Stimulated activated naive B cell treated with anti-CD40 and anti-IgM and Interleukin-4, amounts not matched to agents 10 μg/mL and 1 μg/mL and 100 μg/mL, for 72 hours (primary cell): ENCODE measurements at regions not wholly inside any gene's neighbourhood (a gene's known extent, or its start where the extent isn't known, plus 50 kb on each side); places are given as distances from the start of the nearest gene placed in this dataset.

Experiments
- ATAC-seq, 2 donors: fragments of 150-1000 bp; cut with Tn5 transposase; replicated peaks; 2 replicates each; pipeline ENCODE4 v1.10.0; 2021; ENCODE audit warnings: moderate library complexity in 1 of 2
- DNase-seq: peaks from one replicate; pipeline ENCODE4 v3.0.0; 2021
- H3K27ac Mint-ChIP-seq: one replicate; pipeline ENCODE4 v1.8.0; 2022; ENCODE audit warnings: mild to moderate bottlenecking, mixed read lengths
- H3K27me3 Mint-ChIP-seq, 2 donors: one replicate each; pipeline ENCODE4 v1.8.0; 2022; ENCODE audit warnings: mixed read lengths in 2 of 2
- H3K36me3 Mint-ChIP-seq, 2 donors: one replicate each; pipeline ENCODE4 v1.8.0; 2022; ENCODE audit warnings: mixed read lengths in 2 of 2, mild to moderate bottlenecking in 1 of 2
- H3K4me1 Mint-ChIP-seq, 2 donors: one replicate each; pipeline ENCODE4 v1.8.0; 2022; ENCODE audit warnings: mixed read lengths in 2 of 2, mild to moderate bottlenecking in 1 of 2
- H3K4me3 Mint-ChIP-seq, 2 donors: one replicate each; pipeline ENCODE4 v1.8.0; 2022; ENCODE audit warnings: mild to moderate bottlenecking in 2 of 2, mixed read lengths in 2 of 2, moderate library complexity in 1 of 2
- H3K9me3 Mint-ChIP-seq, 2 donors: one replicate each; pipeline ENCODE4 v1.8.0; 2022; ENCODE audit warnings: mixed read lengths in 2 of 2, mild to moderate bottlenecking in 1 of 2

DNA sequence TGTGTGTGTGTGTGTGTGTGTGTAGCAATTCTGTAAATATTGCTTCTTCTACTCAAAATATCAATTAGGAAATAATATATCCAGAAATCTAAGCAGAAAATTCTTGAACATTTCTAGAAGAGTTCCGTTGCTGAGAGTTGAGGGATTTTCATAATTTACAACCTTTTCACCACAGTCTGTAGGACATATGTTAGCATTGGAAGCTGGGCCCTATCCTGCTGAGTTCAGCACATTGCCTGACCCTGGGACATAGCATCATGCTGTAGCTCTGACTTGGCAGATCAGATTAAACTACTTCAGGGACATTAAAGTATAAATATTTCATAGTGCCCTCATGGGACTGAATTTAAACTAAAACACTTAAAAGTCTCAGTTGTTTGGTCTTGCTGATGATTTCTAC is 129.2 kb upstream of the KCNH7 start:
- Mint-ChIP-seq H3K36me3 (no peaks in the 10 kb centered on the region), H3K4me3 (no peak overlapping the region), H3K4me1 (no peaks in the 10 kb centered on the region), H3K27ac (no peak overlapping the region), H3K27me3 (no peaks in the 10 kb centered on the region), H3K9me3 (no peaks in the 10 kb centered on the region)
- DNase-seq (no peak), ATAC-seq (no peak)

DNA sequence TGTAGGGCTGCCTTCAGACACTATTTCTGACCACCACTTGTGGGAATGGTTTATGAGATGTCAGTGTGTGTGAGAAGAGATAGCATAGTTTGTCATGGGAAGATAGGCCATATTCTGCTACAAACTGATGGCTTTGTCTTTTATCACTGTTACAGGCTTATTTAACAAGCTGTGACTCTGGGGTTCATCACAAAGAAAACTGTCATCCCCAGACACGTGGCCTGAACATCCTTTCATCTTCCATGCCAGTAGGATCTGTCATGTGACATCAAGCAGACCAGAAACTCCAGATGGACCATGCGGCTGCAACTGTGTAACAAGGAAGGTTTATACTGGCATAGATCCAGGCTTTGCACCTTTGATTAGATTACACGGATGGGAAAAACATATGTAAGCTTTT is 128.6 kb upstream of the KCNH7 start:
- DNase-seq (no peak), ATAC-seq (no peak)
- H3K4me3 Mint-ChIP-seq = no peak overlapping the region
- no peaks in the 10 kb centered on the region for H3K36me3 Mint-ChIP-seq
- H3K27me3 Mint-ChIP-seq = no peaks in the 10 kb centered on the region
- no peaks in the 10 kb centered on the region for H3K4me1 Mint-ChIP-seq
- no peak overlapping the region for H3K27ac Mint-ChIP-seq
- no peaks in the 10 kb centered on the region for H3K9me3 Mint-ChIP-seq

DNA sequence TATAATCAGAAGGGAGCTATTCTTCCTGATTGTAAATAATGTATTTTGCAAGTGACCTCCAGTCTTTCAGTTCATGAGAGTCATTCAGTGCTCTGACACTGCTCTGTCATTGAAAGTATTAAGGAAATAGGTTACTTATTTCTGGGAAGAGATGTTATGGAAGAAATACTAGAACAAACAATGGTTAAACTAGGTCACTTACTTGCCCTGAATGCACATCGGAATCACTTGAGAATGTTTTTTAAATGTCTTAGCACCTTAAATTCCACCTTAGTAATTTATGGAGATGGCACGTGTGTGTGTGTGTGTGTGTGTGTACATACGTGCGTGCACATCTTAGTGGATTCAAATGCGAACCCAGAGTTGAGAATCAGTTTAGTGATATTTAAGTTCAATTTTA is 126.6 kb upstream of the KCNH7 start:
- no peaks in the 10 kb centered on the region for H3K36me3 Mint-ChIP-seq
- no peaks in the 10 kb centered on the region for H3K4me1 Mint-ChIP-seq
- H3K27ac Mint-ChIP-seq = no peak overlapping the region
- peaks cover 3 to 6% of the 10 kb centered on the region in 2 donors for H3K9me3 Mint-ChIP-seq
- no peak for ATAC-seq
- DNase-seq = no peak
- H3K4me3 Mint-ChIP-seq = no peak overlapping the region
- no peaks in the 10 kb centered on the region for H3K27me3 Mint-ChIP-seq

DNA sequence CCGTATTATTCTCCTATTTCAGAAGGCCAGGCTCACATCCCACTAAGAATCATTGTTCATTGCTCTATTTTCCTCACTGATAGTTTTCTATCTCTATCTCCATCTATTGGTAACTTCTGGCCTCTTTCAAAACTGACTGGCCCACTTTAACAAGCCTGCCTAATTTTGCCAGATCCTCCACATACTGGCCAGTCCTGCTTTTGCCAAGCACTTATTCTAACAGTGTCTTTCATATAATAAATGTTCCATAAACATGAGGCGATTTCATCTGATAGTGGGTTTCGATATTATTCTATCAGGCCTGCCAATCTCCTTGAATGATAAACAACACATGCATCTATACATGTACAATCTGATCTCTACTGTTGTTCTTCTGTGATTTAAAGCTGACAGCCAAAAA is 125.9 kb upstream of the KCNH7 start:
- DNase-seq = no peak
- no peak for ATAC-seq

DNA sequence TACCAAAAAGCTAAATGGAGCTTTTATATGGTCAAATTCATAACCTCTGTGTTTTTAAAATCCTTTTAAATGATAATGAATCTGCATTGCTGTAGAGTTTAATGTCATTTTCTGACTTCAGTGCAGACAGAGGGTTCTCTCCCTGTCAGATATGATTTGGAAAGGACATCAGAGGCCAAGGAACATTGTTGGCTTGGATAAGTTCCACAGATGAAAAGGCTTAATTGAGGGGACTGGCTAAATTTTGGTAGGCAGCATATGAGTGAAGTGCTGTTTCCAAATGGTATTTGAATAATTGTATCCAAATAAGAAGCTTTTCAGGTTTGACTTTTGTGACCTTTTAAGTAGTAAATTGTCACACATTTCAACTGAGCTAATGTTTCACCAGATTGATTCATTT is 124.6 kb upstream of the KCNH7 start:
- H3K36me3 Mint-ChIP-seq = no peaks in the 10 kb centered on the region
- ATAC-seq = no peak
- H3K27me3 Mint-ChIP-seq = no peaks in the 10 kb centered on the region
- DNase-seq = no peak
- no peaks in the 10 kb centered on the region for H3K4me1 Mint-ChIP-seq
- no peak overlapping the region for H3K4me3 Mint-ChIP-seq
- H3K27ac Mint-ChIP-seq = no peak overlapping the region
- peaks cover 3 to 6% of the 10 kb centered on the region in 2 donors for H3K9me3 Mint-ChIP-seq

More for the DNA sequence above, 125.9 kb upstream of the KCNH7 start:
- no peaks in the 10 kb centered on the region for H3K4me1 Mint-ChIP-seq
- H3K9me3 Mint-ChIP-seq = peaks cover 3 to 6% of the 10 kb centered on the region in 2 donors
- no peaks in the 10 kb centered on the region for H3K36me3 Mint-ChIP-seq
- H3K27ac Mint-ChIP-seq = no peak overlapping the region
- H3K27me3 Mint-ChIP-seq = no peaks in the 10 kb centered on the region
- no peak overlapping the region for H3K4me3 Mint-ChIP-seq

DNA sequence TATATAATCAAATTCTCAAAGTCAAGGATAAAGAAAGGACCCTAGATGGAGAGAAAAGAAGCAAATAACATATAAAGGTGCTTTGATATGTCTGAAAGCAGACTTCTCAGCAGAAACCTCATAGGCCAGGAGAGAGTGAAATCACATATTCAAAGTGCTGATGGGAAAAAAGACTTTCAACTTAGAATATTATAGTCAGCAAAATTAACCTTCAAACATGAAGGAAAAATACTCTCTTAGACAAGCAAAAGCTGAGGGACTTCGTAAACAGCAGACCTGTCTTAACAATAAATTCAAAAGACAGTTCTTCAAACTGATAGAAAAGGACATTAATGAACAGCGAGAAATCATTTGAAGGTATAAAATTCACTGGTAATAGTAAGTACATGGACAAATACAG is 107.2 kb upstream of the KCNH7 start:
- Mint-ChIP-seq H3K4me3 (no peak overlapping the region), H3K4me1 (no peaks in the 10 kb centered on the region), H3K36me3 (no peaks in the 10 kb centered on the region), H3K9me3 (peaks cover 8 to 9% of the 10 kb centered on the region in 2 donors), H3K27me3 (no peaks in the 10 kb centered on the region), H3K27ac (no peak overlapping the region)
- DNase-seq = no peak
- no peak for ATAC-seq

DNA sequence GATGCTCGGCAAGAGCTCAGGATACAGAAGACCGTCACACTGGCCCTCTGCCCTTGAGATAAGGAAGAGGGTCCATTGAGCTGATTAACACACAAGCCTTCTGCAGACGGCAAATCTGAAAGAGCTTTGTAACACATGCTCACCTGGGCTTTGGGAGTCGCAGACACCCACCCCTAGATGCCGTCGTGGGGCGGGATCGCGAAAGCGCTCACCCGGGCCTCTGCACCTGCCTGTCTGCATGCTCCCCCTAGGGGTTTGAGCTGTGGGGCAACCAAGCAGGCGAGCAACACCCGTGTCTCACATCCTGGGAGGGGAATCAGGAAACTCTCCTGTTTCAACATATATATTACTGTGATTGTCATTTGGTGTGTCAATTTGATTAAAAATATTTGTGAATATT is 99.8 kb upstream of the KCNH7 start:
- Mint-ChIP-seq H3K4me3 (no peak overlapping the region), H3K36me3 (no peaks in the 10 kb centered on the region), H3K27ac (no peak overlapping the region), H3K27me3 (no peaks in the 10 kb centered on the region), H3K9me3 (peaks cover 2 to 10% of the 10 kb centered on the region in 2 donors), H3K4me1 (no peaks in the 10 kb centered on the region)
- ATAC-seq (no peak), DNase-seq (no peak)

DNA sequence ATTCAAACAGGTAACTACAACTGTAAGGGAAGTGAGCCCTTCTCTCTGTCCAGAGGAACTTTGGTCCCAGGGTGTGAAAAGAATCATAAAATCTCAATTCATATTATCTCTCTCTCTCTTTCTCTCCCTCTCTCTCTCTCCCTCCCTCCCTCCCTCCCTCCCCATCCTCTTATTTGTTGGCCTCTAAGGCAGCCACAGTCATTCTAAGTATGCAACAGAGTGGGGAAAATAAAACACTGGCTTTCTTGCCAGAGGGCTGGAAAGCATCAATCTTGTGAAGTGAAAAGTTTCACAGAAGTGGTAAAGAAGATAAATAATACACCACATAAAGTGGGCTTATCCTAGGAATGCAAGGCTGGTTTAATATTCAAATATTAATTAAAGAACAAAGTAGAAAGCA is 95.6 kb upstream of the KCNH7 start:
- DNase-seq (no peak), ATAC-seq (no peak)
- H3K9me3 Mint-ChIP-seq = peaks cover 0 to 5% of the 10 kb centered on the region in 2 donors
- no peaks in the 10 kb centered on the region for H3K36me3 Mint-ChIP-seq
- H3K27me3 Mint-ChIP-seq = no peaks in the 10 kb centered on the region
- no peak overlapping the region for H3K27ac Mint-ChIP-seq
- H3K4me1 Mint-ChIP-seq = no peaks in the 10 kb centered on the region
- no peak overlapping the region for H3K4me3 Mint-ChIP-seq

DNA sequence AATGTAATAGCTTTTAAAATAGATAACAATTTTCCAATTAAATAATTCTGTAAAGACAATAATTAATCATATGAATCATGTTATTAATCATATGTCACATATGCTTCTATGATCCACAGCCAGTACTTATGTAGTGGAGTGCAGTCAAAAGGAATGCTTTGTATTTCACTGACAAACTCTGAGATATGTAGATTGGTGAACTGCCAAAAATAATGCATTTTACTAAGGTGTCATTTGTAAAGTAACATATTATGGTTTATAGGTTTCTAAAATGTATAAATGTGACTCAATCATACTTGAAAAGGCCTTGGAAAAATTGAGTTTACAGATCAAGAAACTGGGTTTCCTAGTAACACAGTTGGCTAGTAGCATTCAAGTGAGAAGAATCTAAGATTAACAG is 93.8 kb upstream of the KCNH7 start:
- Mint-ChIP-seq H3K9me3 (peaks cover 0 to 2% of the 10 kb centered on the region in 2 donors), H3K36me3 (no peaks in the 10 kb centered on the region), H3K4me1 (no peaks in the 10 kb centered on the region), H3K27me3 (no peaks in the 10 kb centered on the region), H3K4me3 (no peak overlapping the region), H3K27ac (no peak overlapping the region)
- no peak for DNase-seq
- no peak for ATAC-seq

DNA sequence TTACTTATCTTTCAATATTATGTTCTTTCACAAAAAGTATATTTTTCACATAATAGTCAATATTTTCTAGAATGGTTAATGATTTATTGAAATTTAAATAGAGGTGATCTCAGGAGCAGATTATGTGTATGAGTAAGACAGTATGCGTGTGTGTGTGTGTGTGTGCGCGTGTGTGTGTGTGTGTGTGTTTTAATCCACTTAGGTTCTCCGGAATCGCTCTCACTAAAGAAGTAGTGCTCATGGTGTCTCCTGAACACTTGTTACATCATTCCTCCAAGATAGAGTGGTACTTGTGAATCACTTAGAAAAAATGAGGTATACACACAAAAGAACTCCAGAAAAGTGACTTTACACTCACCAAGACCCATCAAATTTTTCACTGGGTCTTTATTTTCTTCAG is 91.0 kb upstream of the KCNH7 start:
- Mint-ChIP-seq H3K36me3 (no peaks in the 10 kb centered on the region), H3K9me3 (no peaks in the 10 kb centered on the region), H3K4me3 (no peak overlapping the region), H3K27ac (no peak overlapping the region), H3K27me3 (no peaks in the 10 kb centered on the region), H3K4me1 (no peaks in the 10 kb centered on the region)
- no peak for DNase-seq
- no peak for ATAC-seq

DNA sequence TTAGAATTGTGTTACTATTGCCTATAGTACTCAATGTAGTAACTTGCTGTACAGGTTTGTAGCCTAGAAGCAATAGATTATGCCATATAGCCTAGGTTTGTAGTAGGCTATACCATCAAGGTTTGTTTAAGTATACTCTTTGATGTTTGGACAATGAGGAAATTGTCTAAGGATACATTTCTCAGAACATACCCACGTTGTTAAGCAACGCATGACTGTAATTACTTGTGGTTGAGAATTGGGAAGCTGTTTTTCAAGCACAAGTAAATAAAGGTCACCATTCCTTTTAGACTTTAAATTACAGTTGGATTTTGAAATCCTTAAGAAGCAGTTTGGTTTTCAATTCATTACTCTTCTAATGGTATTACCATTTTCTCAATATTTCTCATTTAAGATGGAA is 89.8 kb upstream of the KCNH7 start:
- Mint-ChIP-seq H3K36me3 (no peaks in the 10 kb centered on the region), H3K4me1 (no peaks in the 10 kb centered on the region), H3K9me3 (no peaks in the 10 kb centered on the region), H3K4me3 (no peak overlapping the region), H3K27me3 (no peaks in the 10 kb centered on the region), H3K27ac (no peak overlapping the region)
- ATAC-seq (no peak), DNase-seq (no peak)

DNA sequence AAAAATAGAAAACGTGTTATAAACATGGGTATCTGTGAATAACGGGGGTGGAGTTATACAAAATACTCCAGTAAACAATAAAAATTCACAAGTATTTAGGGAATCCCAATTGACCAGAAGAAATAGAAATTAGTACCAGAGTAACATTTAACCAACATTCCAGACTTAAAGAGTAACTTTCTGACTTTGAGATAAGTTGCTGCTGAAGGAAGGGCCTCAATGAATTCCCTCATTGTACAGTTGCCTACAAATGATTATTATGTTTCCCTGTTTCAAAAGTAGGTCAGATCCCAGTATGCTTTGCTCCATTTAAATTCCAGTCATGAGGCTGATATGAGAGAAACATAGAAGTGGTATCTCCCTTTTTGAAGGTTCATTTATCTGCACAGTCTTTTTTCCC is 88.3 kb upstream of the KCNH7 start:
- Mint-ChIP-seq H3K9me3 (no peaks in the 10 kb centered on the region), H3K36me3 (no peaks in the 10 kb centered on the region), H3K27ac (no peak overlapping the region), H3K4me3 (no peak overlapping the region), H3K27me3 (no peaks in the 10 kb centered on the region), H3K4me1 (no peaks in the 10 kb centered on the region)
- DNase-seq = no peak
- no peak for ATAC-seq

DNA sequence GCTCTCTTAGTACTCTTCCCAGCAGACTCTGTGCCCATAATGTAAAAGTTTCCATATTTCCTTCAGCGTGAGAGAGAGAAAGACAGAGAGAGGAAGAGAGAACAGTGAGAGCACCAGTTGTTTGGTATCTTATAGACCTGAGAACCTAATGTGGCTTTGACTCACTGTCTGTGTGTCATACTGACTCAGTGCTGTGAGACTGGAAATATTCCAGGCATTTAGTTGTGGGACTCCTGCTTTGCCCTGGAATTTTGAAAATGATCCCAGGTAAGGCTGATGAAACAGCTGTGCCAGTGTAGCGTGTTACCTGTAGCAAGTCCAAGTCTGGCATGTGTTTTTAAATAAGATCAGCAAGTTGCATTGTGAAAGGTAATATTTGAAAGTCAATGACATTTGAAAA is 87.9 kb upstream of the KCNH7 start:
- Mint-ChIP-seq H3K4me3 (no peak overlapping the region), H3K36me3 (no peaks in the 10 kb centered on the region), H3K9me3 (no peaks in the 10 kb centered on the region), H3K27ac (no peak overlapping the region), H3K4me1 (no peaks in the 10 kb centered on the region), H3K27me3 (no peaks in the 10 kb centered on the region)
- ATAC-seq (no peak), DNase-seq (no peak)

DNA sequence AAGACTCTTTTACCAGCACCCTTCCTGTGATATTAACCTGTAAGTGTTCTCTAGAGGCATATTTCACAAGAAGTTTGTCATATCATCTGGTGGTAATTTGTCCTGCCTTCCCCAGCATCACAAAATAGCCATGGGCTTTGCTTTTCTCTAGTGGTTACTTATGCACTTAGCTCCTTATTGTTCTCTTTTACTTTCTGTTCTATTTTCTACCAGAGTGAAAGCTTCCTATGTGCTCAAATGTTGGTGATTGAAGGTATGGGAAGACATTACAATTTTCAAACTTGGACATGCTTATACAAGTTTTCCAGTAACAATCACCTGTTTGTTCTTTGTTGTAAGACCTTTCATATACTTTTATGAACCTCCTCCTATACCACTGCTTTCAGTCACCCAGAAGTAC is 87.0 kb upstream of the KCNH7 start:
- Mint-ChIP-seq H3K4me3 (no peak overlapping the region), H3K27ac (no peak overlapping the region), H3K4me1 (no peaks in the 10 kb centered on the region), H3K27me3 (no peaks in the 10 kb centered on the region), H3K9me3 (no peaks in the 10 kb centered on the region), H3K36me3 (no peaks in the 10 kb centered on the region)
- ATAC-seq (no peak), DNase-seq (no peak)

DNA sequence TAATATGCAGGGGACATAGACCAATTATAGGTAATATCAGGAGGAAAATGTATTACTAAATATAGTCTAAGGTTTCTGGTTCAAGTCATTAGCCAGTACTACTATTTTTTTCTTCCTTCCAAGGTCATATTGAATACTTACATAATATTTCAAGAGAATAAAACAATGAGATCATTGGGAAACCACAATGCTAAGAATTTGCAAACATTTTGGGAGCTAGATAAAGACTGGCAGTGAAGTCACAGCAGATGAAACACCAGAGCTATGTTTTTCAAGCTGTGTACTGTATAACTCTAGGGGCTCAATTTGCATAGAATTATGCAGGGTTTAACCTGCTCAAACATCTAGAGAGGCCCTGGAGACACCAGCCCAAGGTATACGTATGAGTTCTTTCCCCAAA is 80.5 kb upstream of the KCNH7 start:
- ATAC-seq = no peak
- Mint-ChIP-seq H3K36me3 (no peaks in the 10 kb centered on the region), H3K27me3 (no peaks in the 10 kb centered on the region), H3K4me3 (no peak overlapping the region), H3K9me3 (peaks cover 3 to 6% of the 10 kb centered on the region in 2 donors), H3K27ac (no peak overlapping the region), H3K4me1 (no peaks in the 10 kb centered on the region)
- DNase-seq = no peak

DNA sequence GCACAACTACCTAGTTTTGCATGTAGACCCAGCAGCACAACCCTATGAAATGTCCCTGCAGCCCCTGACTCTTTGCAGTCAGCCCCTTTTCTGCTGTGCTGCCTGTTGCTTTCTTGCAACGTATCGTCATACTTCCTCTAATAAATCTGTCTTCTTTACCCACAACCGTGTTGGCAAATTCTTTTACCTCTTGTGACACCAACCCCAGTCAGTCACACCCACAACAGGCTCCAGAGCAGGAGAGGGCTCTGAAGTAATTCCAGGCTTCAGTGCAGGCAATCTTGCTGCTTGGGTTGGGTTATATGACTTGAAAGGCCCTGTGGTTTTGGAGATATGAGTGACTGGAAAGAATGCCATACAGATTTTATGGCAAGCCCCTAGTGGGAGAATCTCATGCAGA is 79.1 kb upstream of the KCNH7 start:
- Mint-ChIP-seq H3K27ac (no peak overlapping the region), H3K9me3 (peaks cover 3 to 6% of the 10 kb centered on the region in 2 donors)

More for the DNA sequence above, 79.1 kb upstream of the KCNH7 start:
- no peak for ATAC-seq
- no peak for DNase-seq
- no peaks in the 10 kb centered on the region for H3K4me1 Mint-ChIP-seq
- H3K27me3 Mint-ChIP-seq = no peaks in the 10 kb centered on the region
- H3K36me3 Mint-ChIP-seq = no peaks in the 10 kb centered on the region
- H3K4me3 Mint-ChIP-seq = no peak overlapping the region
